ENCODE measurements at regions not wholly inside any gene's neighbourhood (a gene's known extent, or its start where the extent isn't known, plus 50 kb on each side); places are given as distances from the start of the nearest gene placed in this dataset.

DNA sequence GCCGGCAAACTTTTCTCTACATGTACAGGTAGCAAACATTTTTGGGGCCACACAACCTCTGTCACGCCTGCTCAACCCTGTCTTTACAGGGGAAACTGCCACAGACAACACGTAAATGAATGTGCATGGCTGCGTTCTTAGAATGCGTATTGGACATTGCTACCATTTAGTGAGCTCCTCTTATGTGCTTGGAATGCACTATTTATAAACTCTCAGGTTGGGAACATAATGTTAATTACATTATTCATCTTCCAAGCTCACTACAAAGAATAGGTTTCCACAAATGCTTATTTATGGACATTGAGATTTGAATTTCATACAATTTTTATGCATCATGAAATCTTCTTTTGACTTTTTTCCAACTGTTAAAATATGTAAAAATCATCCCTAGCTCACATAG lies 92.0 kb upstream of the RPS6KA2 start:
- TF ChIP-seq, protein P1, sequence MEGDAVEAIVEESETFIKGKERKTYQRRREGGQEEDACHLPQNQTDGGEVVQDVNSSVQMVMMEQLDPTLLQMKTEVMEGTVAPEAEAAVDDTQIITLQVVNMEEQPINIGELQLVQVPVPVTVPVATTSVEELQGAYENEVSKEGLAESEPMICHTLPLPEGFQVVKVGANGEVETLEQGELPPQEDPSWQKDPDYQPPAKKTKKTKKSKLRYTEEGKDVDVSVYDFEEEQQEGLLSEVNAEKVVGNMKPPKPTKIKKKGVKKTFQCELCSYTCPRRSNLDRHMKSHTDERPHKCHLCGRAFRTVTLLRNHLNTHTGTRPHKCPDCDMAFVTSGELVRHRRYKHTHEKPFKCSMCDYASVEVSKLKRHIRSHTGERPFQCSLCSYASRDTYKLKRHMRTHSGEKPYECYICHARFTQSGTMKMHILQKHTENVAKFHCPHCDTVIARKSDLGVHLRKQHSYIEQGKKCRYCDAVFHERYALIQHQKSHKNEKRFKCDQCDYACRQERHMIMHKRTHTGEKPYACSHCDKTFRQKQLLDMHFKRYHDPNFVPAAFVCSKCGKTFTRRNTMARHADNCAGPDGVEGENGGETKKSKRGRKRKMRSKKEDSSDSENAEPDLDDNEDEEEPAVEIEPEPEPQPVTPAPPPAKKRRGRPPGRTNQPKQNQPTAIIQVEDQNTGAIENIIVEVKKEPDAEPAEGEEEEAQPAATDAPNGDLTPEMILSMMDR (optimal IDR thresholded peaks at IDR 0.05 in 1 of 3, IDR thresholded peaks at IDR 0.05 in 1 of 3, conservative IDR thresholded peaks at IDR 0.05 in 1 of 3; ENCODE audit: extremely low read depth in 1 of 3, insufficient read depth in 2 of 3, low read length in 3 of 3): no peak
- no peak for TF ChIP-seq EZH2 (IDR thresholded peaks at IDR 0.05; ENCODE audit: low read length)

Data from keratinocyte (primary cell).